Stimulated activated CD4-positive, alpha-beta T cell treated with anti-CD3 and anti-CD28 coated beads, Interleukin-15, amount 100 ng/mL, for 1 hour (primary cell): ENCODE measurements at regions not wholly inside any gene's neighbourhood (a gene's known extent, or its start where the extent isn't known, plus 50 kb on each side); places are given as distances from the start of the nearest gene placed in this dataset.

Source experiments
- DNase-seq, 2 donors: peaks; one replicate each; pipeline ENCODE4 v3.0.0-alpha.2; 2020; ENCODE audit warnings: low read depth in 1 of 2, low spot score in 1 of 2

DNA sequence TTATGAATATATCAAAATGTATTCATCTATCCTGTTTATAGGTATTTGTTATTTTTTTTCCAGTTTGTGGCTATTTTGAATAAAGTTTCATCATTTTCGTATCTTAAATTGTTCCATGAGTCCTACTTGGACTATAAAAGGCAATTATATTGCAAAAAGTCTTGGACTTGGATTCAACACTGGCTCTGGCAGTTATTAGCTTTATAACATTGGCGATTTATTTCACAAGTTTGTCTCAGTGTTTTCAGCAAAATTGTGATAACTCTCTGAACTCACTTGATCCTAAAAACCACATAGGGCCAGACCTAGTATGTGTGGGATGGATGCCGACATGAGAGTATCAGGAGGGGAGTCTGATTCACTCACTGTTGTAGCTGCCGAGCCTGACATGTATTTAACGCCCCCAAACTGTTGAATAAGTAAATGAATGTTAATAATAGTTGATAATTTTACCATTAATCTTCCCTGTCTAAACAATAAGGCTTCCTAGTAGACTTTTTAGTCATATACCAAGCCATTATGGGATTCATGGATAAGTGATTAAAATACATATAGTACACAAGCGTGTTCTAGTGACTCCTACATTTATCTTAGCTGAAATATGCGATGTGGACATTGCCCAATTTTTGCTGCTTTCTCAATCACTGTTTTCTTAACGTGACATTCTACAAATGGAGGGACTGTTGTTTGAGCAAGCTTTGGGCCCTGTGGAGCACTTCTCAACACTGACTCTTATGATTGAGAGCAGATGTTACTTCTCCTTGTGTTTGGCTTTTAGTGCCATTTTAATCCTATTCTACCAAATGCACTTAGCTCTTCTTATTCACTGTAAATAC lies 907.6 kb downstream of the EPHA4 start:
- DNase-seq, result no peak

DNA sequence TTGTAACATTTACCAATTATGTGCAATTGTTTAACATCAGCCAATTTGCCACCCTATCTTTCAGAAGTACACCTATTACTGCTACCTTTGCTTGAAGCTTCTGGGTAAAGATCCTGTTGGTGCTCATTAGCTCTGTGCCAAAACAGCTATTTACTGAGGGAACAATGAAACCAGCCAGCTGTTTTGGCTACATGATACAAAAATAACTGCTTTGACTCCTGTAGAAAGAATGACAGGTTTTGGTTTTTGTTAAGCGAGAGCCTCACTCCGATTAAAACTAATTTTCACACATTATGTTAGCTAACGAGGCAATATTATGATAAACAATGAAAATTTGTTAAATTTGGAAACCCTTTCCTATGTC lies 907.0 kb downstream of the EPHA4 start:
- no peak for DNase-seq

DNA sequence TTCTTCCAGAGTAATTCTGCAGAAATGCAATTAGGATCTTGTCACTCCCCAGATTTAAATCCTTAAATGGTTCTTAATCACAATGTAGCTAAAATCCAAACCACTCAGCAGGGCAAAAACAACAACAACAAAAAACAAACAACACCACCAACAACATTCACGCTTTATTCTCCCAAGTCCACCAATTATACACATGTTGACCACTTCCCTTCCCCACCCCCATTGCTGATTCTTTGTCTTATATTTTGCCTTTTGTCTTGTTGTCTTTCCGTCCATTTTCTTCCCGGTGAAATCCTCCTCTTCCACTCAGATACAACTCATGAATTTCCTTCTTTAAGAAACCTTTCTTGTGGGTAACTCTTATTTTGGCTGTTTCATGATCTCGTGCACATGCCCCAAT lies 902.8 kb downstream of the EPHA4 start:
- DNase-seq, result no peak

- no peak for DNase-seq
These were observed 901.6 kb downstream of the EPHA4 start for GRCh38 chr2:220670511-220670910.

GRCh38 chr2:220673151-220673874 lies 898.8 kb downstream of the EPHA4 start:
- no peak for DNase-seq

GRCh38 chr2:220674033-220674432 lies 898.1 kb downstream of the EPHA4 start:
- DNase-seq, result no peak

DNA sequence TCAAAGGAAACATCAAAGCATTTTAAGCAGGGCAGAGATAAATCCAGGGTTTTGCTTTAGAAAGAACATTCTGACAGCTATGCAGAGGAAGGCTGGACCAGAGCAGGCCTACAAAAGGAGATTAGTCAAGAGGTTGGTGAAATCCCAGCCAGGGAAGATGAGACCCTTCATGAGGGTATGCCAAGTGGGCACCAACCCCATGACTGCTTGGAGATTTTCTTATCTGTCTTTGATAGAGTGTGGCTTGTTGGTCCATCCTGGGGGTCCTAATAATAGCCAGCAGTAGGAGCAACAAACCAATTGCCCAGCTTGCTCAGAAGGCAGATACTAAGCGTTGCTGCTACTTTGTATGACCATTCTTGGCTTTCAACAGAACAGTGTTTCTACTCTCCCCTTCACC lies 895.4 kb downstream of the EPHA4 start:
- DNase-seq, result no peak

GRCh38 chr2:220678943-220679342 lies 893.2 kb downstream of the EPHA4 start:
- DNase-seq, result no peak

DNA sequence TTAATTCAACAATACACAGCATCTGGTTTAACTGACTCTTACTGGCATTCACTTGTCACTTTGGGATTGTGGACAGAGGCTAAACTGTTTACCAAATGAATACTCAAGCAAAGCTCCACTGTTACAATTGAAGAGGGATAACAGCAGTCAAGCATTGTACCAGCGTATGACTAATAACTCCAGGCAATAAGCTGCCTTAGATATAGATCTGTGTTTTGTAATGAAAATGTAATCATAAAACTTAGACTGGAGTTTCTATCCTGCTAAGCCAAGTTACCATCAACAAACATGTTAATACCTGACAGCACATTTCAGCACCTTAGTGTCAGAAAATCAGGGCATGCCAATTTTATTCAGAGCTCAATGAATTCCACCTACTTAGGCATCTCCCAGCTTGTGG lies 889.5 kb downstream of the EPHA4 start:
- no peak for DNase-seq

- no peak for DNase-seq
These were observed 888.0 kb downstream of the EPHA4 start for GRCh38 chr2:220684099-220684498.

GRCh38 chr2:220687231-220687843 lies 884.8 kb downstream of the EPHA4 start:
- DNase-seq, result peak; percentile 29 to 36

DNA sequence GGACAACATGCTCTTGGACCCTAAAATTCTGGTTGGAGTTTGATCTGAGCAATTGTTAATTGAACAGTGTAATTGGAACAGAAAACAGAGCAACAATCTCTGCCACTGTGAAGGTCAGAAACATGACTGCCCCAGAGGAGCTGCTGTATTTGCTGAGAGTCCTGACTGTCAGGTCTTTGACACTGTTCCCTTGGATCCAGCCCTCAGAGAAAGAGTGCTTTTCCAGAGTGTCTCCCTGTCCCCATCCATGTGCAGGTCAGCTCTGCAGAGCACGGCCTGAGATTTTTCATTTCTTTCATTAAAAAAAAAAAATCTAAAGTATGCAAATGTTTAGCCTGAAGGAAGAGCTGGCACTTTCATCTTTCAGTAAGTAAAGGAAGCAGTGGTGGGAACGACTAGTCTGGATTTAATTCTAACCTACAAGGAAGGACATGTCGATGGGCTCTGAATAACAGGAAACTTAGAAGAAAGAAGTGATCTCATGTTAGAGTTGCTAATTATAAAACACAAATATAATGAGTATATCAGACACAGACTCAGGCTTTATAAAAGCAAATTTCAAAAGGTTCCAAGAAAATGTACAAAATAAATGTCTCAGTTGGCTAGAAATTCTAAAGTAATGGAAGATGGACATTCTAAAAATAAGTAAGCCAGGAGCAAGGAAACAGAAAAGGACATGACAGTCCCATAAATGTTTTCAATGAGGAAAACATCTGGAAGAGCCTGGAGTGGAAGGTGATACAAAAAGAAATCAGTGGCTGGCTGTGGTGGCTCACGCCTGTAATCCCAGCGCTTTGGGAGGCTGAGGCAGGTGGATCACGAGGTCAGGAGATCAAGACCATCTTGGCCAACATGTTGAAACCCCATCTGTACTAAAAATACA lies 876.5 kb downstream of the EPHA4 start:
- DNase-seq, result no peak

DNA sequence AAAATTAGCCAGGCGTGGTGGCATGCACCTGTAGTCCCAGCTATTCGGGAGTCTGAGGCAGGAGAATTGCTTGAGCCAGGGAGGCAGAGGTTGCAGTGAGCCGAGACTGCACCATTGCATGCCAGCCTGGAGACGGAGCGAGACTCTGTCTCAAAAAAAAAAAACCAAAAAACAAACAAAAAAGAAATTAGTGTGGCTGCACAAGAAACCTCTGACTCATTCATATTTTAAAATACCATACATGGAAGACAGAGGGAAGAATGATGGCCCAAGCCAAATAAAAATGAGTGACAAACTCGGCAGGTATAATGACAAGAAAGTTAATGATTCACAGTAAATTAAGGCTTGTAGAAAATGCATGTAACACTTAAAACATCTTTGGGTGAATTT lies 875.8 kb downstream of the EPHA4 start:
- no peak for DNase-seq

DNA sequence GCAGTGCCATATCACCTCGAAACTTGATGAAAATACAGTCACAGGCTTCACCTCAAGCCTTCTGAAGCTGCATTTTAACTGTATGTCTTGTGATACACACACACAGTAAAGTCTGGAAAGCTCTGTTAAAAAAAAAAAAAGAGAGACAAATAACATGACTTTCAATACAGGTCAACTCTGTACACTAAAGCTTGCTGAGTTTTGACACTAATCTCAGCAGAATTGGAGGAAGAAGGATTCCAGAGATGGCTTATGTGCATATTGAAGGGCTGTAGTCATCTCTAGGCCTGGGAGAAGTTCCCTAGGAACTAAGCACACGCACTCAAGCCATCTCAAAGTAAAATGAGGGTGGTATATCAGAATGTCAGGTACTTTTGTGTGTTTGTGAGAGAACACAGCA lies 875.1 kb downstream of the EPHA4 start:
- no peak for DNase-seq

DNA sequence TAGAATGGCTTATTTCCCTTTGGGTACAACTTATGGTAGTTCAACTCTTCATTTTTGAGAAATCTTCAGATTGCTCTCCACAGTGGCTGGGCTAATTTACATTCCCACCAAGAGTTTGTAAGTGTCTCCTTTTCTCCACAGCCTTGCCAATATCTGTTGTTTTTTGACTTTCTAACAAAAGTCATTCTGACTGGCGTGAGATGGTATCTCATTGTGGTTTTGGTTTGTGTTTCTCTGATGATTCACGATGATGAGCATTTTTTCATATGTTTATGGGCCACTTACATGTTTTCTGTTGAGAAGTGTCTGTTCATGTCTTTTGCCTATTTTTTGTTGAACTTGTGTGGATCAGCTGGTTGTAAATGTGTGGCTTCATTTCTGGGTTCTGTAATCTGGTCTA lies 871.0 kb downstream of the EPHA4 start:
- no peak for DNase-seq

DNA sequence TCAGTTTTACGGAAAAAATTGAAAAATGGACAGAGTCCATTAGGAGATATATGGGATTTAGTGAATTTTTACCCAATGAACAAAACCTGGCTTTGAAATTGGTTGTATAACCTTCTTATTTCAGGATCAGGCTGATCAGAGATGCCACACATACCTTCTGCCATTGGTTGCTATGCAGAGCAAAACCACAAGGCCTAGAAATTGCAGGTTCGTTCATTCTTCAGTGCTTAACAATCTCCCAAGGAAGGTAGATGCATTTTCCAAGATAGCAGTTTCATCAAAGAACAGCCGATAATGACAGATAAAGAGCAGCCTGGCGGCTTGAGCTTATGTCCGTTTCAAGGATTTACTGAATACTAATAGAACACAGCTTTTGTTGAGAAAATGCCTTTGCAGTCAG lies 868.8 kb downstream of the EPHA4 start:
- DNase-seq, result no peak

- no peak for DNase-seq
These were observed 868.0 kb downstream of the EPHA4 start for GRCh38 chr2:220704081-220704480.

GRCh38 chr2:220704810-220705209 lies 867.3 kb downstream of the EPHA4 start:
- DNase-seq, result no peak

GRCh38 chr2:220705678-220706077 lies 866.4 kb downstream of the EPHA4 start:
- DNase-seq, result no peak

GRCh38 chr2:220707261-220707660 lies 864.8 kb downstream of the EPHA4 start:
- DNase-seq, result no peak

- no peak for DNase-seq
These were observed 863.7 kb downstream of the EPHA4 start for GRCh38 chr2:220708366-220708765.
